GM12878 (cell line): ENCODE measurements at regions not wholly inside any gene's neighbourhood (a gene's known extent, or its start where the extent isn't known, plus 50 kb on each side); places are given as distances from the start of the nearest gene placed in this dataset.
A peak's percentile ranks its signal among the peaks of the same experiment; 100 is the strongest.

Experiments
- ASH2L ChIP-seq: fragments of 300-600, 200-600 bp; sonication (generic); IDR thresholded peaks from 2 replicates; pipeline ENCODE4 v1.6.1; 2017; ENCODE audit warnings: low read depth, mild to moderate bottlenecking, borderline replicate concordance
- BACH1 ChIP-seq: fragments of 450-650 bp; IDR thresholded peaks from 2 replicates; pipeline ENCODE4 v1.6.1; 2017; ENCODE audit warnings: mild to moderate bottlenecking, borderline replicate concordance
- BHLHE40 ChIP-seq, 2 experiments: fragments of 450-650 bp in 1 of 2; IDR thresholded peaks; 2 replicates each; pipeline ENCODE4 v1.6.1; 2011 to 2017; ENCODE audit warnings: low read depth in 2 of 2, borderline replicate concordance in 1 of 2, improper control_type of control experiment in 1 of 2, low read length in 1 of 2, mild to moderate bottlenecking in 1 of 2
- ETV6 ChIP-seq, 2 experiments: fragments of 450-650 bp in 1 of 2; IDR thresholded peaks in 1 of 2; conservative IDR thresholded peaks in 1 of 2; 2 replicates each; pipeline ENCODE4 v1.6.1; 2014; ENCODE audit warnings: antibody characterized with exemption in 1 of 2, borderline replicate concordance in 1 of 2, low read depth in 1 of 2, mild to moderate bottlenecking in 1 of 2, moderate library complexity in 1 of 2
- FOXM1 ChIP-seq: IDR thresholded peaks from 2 replicates; pipeline ENCODE4 v1.6.1; 2012; ENCODE audit warnings: low read depth, mild to moderate bottlenecking, inconsistent platforms, low read length, moderate library complexity
- HDAC2 ChIP-seq: fragments of 200-600 bp; sonication (generic); IDR thresholded peaks from 2 replicates; pipeline ENCODE4 v1.6.1; 2017
- HDGF ChIP-seq: fragments of 450-650 bp; IDR thresholded peaks from 2 replicates; pipeline ENCODE4 v1.6.1; 2016; ENCODE audit warnings: antibody characterized with exemption
- KAT2A ChIP-seq: conservative IDR thresholded peaks from 2 replicates; pipeline ENCODE4 v1.6.1; 2011; ENCODE audit warnings: low read depth, low read length; ENCODE audit not compliant: control insufficient read depth
- NFXL1 ChIP-seq: fragments of 450-650 bp; IDR thresholded peaks from 2 replicates; pipeline ENCODE4 v1.6.1; 2017; ENCODE audit warnings: antibody characterized with exemption, mild to moderate bottlenecking, borderline replicate concordance
- ZNF384 ChIP-seq: IDR thresholded peaks from 2 replicates; pipeline ENCODE4 v1.6.1; 2012; ENCODE audit warnings: low read depth, mild to moderate bottlenecking, low read length, improper control_type of control experiment, borderline replicate concordance
- TF ChIP-seq, protein P1 (sequence below): fragments of 450-650 bp; IDR thresholded peaks from 2 replicates; pipeline ENCODE4 v1.6.1; 2017; ENCODE audit warnings: mild to moderate bottlenecking
- TF ChIP-seq, protein P2 (sequence below): IDR thresholded peaks from 2 replicates; pipeline ENCODE4 v1.6.1; 2011; ENCODE audit warnings: borderline replicate concordance, low read depth, mild to moderate bottlenecking, moderate library complexity, mixed read lengths, low read length; ENCODE audit not compliant: insufficient read depth; ENCODE audit errors: extremely low read length
- TF ChIP-seq, protein P3 (sequence below): fragments of 450-650 bp; formaldehyde crosslinking; IDR thresholded peaks from 2 replicates; pipeline ENCODE4 v1.4.0; 2022; ENCODE audit warnings: mild to moderate bottlenecking, moderate library complexity

DNA sequence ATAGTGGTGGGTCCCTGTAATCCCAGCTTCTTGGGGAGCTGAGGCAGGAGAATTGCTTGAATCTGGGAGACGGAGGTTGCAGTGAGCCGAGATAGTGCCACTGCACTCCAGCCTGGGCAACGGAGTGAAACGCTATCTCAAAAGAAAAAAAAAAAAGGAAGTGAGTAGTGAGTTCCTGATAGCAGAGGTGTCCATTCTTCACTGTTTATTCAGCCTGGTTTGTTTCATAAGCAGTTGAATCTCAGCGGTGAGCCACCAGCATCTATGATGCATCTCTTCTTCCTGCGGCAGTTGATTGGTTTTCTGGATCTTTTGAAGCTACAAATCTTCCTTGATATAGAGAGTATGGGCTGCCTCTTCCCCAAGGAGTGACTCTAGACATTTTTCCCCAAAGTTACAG, 316.1 kb upstream of the MTPN start (continued):
- TF ChIP-seq, protein P1, sequence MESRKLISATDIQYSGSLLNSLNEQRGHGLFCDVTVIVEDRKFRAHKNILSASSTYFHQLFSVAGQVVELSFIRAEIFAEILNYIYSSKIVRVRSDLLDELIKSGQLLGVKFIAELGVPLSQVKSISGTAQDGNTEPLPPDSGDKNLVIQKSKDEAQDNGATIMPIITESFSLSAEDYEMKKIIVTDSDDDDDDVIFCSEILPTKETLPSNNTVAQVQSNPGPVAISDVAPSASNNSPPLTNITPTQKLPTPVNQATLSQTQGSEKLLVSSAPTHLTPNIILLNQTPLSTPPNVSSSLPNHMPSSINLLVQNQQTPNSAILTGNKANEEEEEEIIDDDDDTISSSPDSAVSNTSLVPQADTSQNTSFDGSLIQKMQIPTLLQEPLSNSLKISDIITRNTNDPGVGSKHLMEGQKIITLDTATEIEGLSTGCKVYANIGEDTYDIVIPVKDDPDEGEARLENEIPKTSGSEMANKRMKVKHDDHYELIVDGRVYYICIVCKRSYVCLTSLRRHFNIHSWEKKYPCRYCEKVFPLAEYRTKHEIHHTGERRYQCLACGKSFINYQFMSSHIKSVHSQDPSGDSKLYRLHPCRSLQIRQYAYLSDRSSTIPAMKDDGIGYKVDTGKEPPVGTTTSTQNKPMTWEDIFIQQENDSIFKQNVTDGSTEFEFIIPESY = no peak
- TF ChIP-seq ASH2L (no peak), NFXL1 (no peak), HDAC2 (no peak), ZNF384 (peak; percentile 26; the same call in 1 of the 2 replicates), HDGF (no peak), FOXM1 (no peak), BHLHE40 (IDR thresholded peaks at IDR 0.05; ENCODE audit: borderline replicate concordance in 1 of 2, low read depth in 2 of 2, low read length in 1 of 2) (no peak), KAT2A (no peak), ETV6 (conservative IDR thresholded peaks at IDR 0.05 in 1 of 2, IDR thresholded peaks at IDR 0.05 in 1 of 2; ENCODE audit: borderline replicate concordance in 1 of 2, low read depth in 1 of 2) (no peak), BACH1 (no peak)
- TF ChIP-seq, protein P2, sequence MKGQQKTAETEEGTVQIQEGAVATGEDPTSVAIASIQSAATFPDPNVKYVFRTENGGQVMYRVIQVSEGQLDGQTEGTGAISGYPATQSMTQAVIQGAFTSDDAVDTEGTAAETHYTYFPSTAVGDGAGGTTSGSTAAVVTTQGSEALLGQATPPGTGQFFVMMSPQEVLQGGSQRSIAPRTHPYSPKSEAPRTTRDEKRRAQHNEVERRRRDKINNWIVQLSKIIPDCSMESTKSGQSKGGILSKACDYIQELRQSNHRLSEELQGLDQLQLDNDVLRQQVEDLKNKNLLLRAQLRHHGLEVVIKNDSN = no peak
- TF ChIP-seq, protein P3, sequence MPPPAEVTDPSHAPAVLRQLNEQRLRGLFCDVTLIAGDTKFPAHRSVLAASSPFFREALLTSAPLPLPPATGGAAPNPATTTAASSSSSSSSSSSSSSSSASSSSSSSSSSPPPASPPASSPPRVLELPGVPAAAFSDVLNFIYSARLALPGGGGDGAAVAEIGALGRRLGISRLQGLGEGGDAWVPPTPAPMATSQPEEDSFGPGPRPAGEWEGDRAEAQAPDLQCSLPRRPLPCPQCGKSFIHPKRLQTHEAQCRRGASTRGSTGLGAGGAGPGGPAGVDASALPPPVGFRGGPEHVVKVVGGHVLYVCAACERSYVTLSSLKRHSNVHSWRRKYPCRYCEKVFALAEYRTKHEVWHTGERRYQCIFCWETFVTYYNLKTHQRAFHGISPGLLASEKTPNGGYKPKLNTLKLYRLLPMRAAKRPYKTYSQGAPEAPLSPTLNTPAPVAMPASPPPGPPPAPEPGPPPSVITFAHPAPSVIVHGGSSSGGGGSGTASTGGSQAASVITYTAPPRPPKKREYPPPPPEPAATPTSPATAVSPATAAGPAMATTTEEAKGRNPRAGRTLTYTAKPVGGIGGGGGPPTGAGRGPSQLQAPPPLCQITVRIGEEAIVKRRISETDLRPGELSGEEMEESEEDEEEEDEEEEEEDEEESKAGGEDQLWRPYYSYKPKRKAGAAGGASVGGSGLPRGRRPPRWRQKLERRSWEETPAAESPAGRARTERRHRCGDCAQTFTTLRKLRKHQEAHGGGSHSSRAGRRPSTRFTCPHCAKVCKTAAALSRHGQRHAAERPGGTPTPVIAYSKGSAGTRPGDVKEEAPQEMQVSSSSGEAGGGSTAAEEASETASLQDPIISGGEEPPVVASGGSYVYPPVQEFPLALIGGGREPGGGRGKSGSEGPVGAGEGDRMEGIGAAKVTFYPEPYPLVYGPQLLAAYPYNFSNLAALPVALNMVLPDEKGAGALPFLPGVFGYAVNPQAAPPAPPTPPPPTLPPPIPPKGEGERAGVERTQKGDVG = no peak
